Loucy (cell line): ENCODE measurements at regions not wholly inside any gene's neighbourhood (a gene's known extent, or its start where the extent isn't known, plus 50 kb on each side); places are given as distances from the start of the nearest gene placed in this dataset.

Experiments
- CTCF ChIP-seq: fragments of 200-600 bp; sonication (generic); conservative IDR thresholded peaks from 2 replicates; pipeline ENCODE4 v1.5.1; 2014; ENCODE audit warnings: mild to moderate bottlenecking, antibody characterized with exemption, low read length
- EZH2phosphoT487 ChIP-seq: fragments of 200-600 bp; IDR thresholded peaks from 2 replicates; pipeline ENCODE4 v1.6.1; 2018; ENCODE audit warnings: antibody characterized with exemption, mild to moderate bottlenecking, moderate library complexity, borderline replicate concordance

- TF ChIP-seq CTCF (no peak), EZH2phosphoT487 (no peak)
Observed at GRCh38 chr6:74479960-74480359, 725.9 kb downstream of the COL12A1 start.
